Astrocyte of the spinal cord (primary cell): ENCODE measurements at regions not wholly inside any gene's neighbourhood (a gene's known extent, or its start where the extent isn't known, plus 50 kb on each side); places are given as distances from the start of the nearest gene placed in this dataset.

ENCODE experiments used
- DNase-seq: peaks from one replicate; pipeline ENCODE4 v3.0.0; 2011; ENCODE audit warnings: low read depth, low spot score
- H3K4me3 ChIP-seq: 2 replicates; pipeline ENCODE4 v1.5.1; 2011; ENCODE audit warnings: low read depth, mild to moderate bottlenecking, low read length, moderate library complexity
- CTCF ChIP-seq: IDR thresholded peaks from 2 replicates; pipeline ENCODE4 v1.5.1; 2012; ENCODE audit warnings: low read depth, mild to moderate bottlenecking, low read length, inconsistent platforms
- in situ Hi-C: cut with HindIII; loops from 2 replicates; pipeline ENCODE4 v1.10.0; 2017; ENCODE audit warnings: low sequenced_read_pairs

GRCh38 chr5:116900793-116901192, 326.2 kb upstream of the SEMA6A start:
- no peak overlapping the region for H3K4me3 ChIP-seq

DNA sequence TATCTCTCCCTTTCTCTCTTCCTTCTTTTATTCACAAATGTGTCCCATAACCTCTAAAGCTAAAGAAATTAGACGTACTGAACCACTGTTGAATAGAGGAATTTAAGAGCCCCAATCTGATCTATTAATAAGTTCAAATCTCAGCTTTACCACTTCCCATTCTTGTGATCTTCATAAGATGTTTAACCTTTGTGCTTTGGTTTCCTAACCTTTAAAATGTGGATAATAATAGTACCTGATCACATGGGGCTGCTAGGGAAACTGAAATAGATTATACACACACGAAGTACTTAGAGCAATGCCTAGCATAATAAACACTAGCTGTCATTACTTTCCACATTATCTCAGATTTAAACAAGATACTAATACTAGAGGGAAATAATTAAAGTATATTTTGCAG, 324.3 kb upstream of the SEMA6A start:
- in situ Hi-C loops = no loop called here
- DNase-seq = no peak
- no peak overlapping the region for H3K4me3 ChIP-seq
- no peak for TF ChIP-seq CTCF

More at GRCh38 chr5:116900793-116901192, 326.2 kb upstream of the SEMA6A start:
- in situ Hi-C loops = no loop called here
- no peak for DNase-seq
- no peak for TF ChIP-seq CTCF

- H3K4me3 ChIP-seq = no peak overlapping the region
- no peak for TF ChIP-seq CTCF
- in situ Hi-C loops = no loop called here
Measured at GRCh38 chr5:116897291-116897690, 322.7 kb upstream of the SEMA6A start.

GRCh38 chr5:116896001-116896400, 321.4 kb upstream of the SEMA6A start:
- no peak for TF ChIP-seq CTCF
- H3K4me3 ChIP-seq = no peak overlapping the region
- no peak for DNase-seq
- in situ Hi-C loops = no loop called here

More at GRCh38 chr5:116897291-116897690, 322.7 kb upstream of the SEMA6A start:
- DNase-seq = no peak

GRCh38 chr5:116892993-116893392, 318.4 kb upstream of the SEMA6A start:
- H3K4me3 ChIP-seq = no peak overlapping the region
- no peak for DNase-seq
- no peak for TF ChIP-seq CTCF
- in situ Hi-C loops = no loop called here

GRCh38 chr5:116887104-116887503, 312.5 kb upstream of the SEMA6A start:
- in situ Hi-C loops = no loop called here
- H3K4me3 ChIP-seq = no peak overlapping the region
- no peak for TF ChIP-seq CTCF
- DNase-seq = no peak

- TF ChIP-seq CTCF = no peak
- no peak overlapping the region for H3K4me3 ChIP-seq
- in situ Hi-C loops = no loop called here
- DNase-seq = no peak
Measured at GRCh38 chr5:116885825-116886224, 311.2 kb upstream of the SEMA6A start.
